SK-N-SH treated with all-trans-retinoic acid at 6 μM for 48 hours (cell line): ENCODE measurements at regions not wholly inside any gene's neighbourhood (a gene's known extent, or its start where the extent isn't known, plus 50 kb on each side); places are given as distances from the start of the nearest gene placed in this dataset.

Experiments used
- ATAC-seq: fragments of 200-7000 bp; cut with Tn5 transposase; 3 replicates; pipeline ENCODE4 v1.9.1; 2020; ENCODE audit warnings: mild to moderate bottlenecking, moderate library complexity
- BACH2 ChIP-seq: fragments of 250-450 bp; sonication (Bioruptor Pico); IDR thresholded peaks from 2 replicates; pipeline ENCODE4 v1.9.0; 2021; ENCODE audit warnings: mild to moderate bottlenecking, borderline replicate concordance
- CSDC2 ChIP-seq: fragments of 250-450 bp; sonication (Bioruptor Pico); IDR thresholded peaks from 2 replicates; pipeline ENCODE4 v1.5.0; 2020; ENCODE audit warnings: mild to moderate bottlenecking, moderate library complexity
- CSRNP3 ChIP-seq: fragments of 250-450 bp; sonication (Bioruptor Pico); IDR thresholded peaks from 2 replicates; pipeline ENCODE4 v1.5.1; 2021; ENCODE audit warnings: mild to moderate bottlenecking, moderate library complexity
- ESRRG ChIP-seq: fragments of 250-450 bp; sonication (Bioruptor Pico); IDR thresholded peaks from 2 replicates; pipeline ENCODE4 v1.6.1; 2021; ENCODE audit warnings: mild to moderate bottlenecking
- GLIS3 ChIP-seq: fragments of 250-450 bp; sonication (Bioruptor Pico); IDR thresholded peaks from 2 replicates; pipeline ENCODE4 v1.5.0; 2020; ENCODE audit warnings: mild to moderate bottlenecking, moderate library complexity
- OSR1 ChIP-seq: fragments of 250-450 bp; sonication (Bioruptor Pico); IDR thresholded peaks from 2 replicates; pipeline ENCODE4 v1.8.0; 2022; ENCODE audit warnings: moderate library complexity, mild to moderate bottlenecking, inconsistent platforms
- PPARA ChIP-seq: fragments of 250-450 bp; sonication (Bioruptor Pico); IDR thresholded peaks from 2 replicates; pipeline ENCODE4 v1.5.0; 2020; ENCODE audit warnings: mild to moderate bottlenecking, borderline replicate concordance
- SNAI2 ChIP-seq: fragments of 250-450 bp; sonication (Bioruptor Pico); IDR thresholded peaks from 2 replicates; pipeline ENCODE4 v1.5.0; 2020; ENCODE audit warnings: mild to moderate bottlenecking, moderate library complexity
- TCF4 ChIP-seq: fragments of 250-450 bp; sonication (Bioruptor Pico); IDR thresholded peaks from 2 replicates; pipeline ENCODE4 v1.8.0; 2021; ENCODE audit warnings: mild to moderate bottlenecking, moderate library complexity, borderline replicate concordance
- TOX ChIP-seq: fragments of 250-450 bp; sonication (Bioruptor Pico); IDR thresholded peaks from 2 replicates; pipeline ENCODE4 v1.8.0; 2021; ENCODE audit warnings: mild to moderate bottlenecking, moderate library complexity, borderline replicate concordance
- ZFP3 ChIP-seq: fragments of 250-450 bp; sonication (Bioruptor Pico); IDR thresholded peaks from 2 replicates; pipeline ENCODE4 v1.5.0; 2020; ENCODE audit warnings: mild to moderate bottlenecking, moderate library complexity
- ZFP30 ChIP-seq: fragments of 450-650 bp; formaldehyde crosslinking; IDR thresholded peaks from 2 replicates; pipeline ENCODE4 v1.5.0; 2022; ENCODE audit warnings: mild to moderate bottlenecking, moderate library complexity
- ZNF565 ChIP-seq: fragments of 450-650 bp; formaldehyde crosslinking; conservative IDR thresholded peaks from 2 replicates; pipeline ENCODE4 v1.5.0; 2020; ENCODE audit warnings: low read depth, mild to moderate bottlenecking, moderate library complexity
- ZNF70 ChIP-seq: fragments of 450-650 bp; formaldehyde crosslinking; IDR thresholded peaks from 2 replicates; pipeline ENCODE4 v1.5.0; 2020; ENCODE audit warnings: mild to moderate bottlenecking, moderate library complexity
- ZNF8 ChIP-seq: fragments of 450-650 bp; formaldehyde crosslinking; IDR thresholded peaks from 2 replicates; pipeline ENCODE4 v1.5.0; 2020; ENCODE audit warnings: mild to moderate bottlenecking, moderate library complexity
- TF ChIP-seq, protein P1 (sequence below): fragments of 250-450 bp; sonication (Bioruptor Pico); IDR thresholded peaks from 2 replicates; pipeline ENCODE4 v1.5.0; 2020; ENCODE audit warnings: mild to moderate bottlenecking, moderate library complexity
- TF ChIP-seq, protein P2 (sequence below): fragments of 250-450 bp; sonication (Bioruptor Pico); IDR thresholded peaks from 2 replicates; pipeline ENCODE4 v1.8.0; 2020; ENCODE audit warnings: mild to moderate bottlenecking, moderate library complexity, borderline replicate concordance
- TF ChIP-seq, protein P3 (sequence below): fragments of 250-450 bp; sonication (Bioruptor Pico); IDR thresholded peaks from 2 replicates; pipeline ENCODE4 v1.5.1; 2020; ENCODE audit warnings: low read depth, mild to moderate bottlenecking, moderate library complexity
- TF ChIP-seq, protein P4 (sequence below): fragments of 250-450 bp; sonication (Bioruptor Pico); IDR thresholded peaks from 2 replicates; pipeline ENCODE4 v1.8.0; 2021; ENCODE audit warnings: low read depth, mild to moderate bottlenecking, moderate library complexity, borderline replicate concordance

- TF ChIP-seq ZFP30 (CRISPR knock-in tag) (no peak), CSRNP3 (no peak), TCF4 (CRISPR knock-in tag) (no peak), BACH2 (CRISPR knock-in tag) (no peak), ZNF565 (CRISPR knock-in tag) (no peak), ZNF70 (no peak)
- TF ChIP-seq, protein P1, sequence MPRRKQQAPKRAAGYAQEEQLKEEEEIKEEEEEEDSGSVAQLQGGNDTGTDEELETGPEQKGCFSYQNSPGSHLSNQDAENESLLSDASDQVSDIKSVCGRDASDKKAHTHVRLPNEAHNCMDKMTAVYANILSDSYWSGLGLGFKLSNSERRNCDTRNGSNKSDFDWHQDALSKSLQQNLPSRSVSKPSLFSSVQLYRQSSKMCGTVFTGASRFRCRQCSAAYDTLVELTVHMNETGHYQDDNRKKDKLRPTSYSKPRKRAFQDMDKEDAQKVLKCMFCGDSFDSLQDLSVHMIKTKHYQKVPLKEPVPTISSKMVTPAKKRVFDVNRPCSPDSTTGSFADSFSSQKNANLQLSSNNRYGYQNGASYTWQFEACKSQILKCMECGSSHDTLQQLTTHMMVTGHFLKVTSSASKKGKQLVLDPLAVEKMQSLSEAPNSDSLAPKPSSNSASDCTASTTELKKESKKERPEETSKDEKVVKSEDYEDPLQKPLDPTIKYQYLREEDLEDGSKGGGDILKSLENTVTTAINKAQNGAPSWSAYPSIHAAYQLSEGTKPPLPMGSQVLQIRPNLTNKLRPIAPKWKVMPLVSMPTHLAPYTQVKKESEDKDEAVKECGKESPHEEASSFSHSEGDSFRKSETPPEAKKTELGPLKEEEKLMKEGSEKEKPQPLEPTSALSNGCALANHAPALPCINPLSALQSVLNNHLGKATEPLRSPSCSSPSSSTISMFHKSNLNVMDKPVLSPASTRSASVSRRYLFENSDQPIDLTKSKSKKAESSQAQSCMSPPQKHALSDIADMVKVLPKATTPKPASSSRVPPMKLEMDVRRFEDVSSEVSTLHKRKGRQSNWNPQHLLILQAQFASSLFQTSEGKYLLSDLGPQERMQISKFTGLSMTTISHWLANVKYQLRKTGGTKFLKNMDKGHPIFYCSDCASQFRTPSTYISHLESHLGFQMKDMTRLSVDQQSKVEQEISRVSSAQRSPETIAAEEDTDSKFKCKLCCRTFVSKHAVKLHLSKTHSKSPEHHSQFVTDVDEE: no peak
- TF ChIP-seq, protein P2, sequence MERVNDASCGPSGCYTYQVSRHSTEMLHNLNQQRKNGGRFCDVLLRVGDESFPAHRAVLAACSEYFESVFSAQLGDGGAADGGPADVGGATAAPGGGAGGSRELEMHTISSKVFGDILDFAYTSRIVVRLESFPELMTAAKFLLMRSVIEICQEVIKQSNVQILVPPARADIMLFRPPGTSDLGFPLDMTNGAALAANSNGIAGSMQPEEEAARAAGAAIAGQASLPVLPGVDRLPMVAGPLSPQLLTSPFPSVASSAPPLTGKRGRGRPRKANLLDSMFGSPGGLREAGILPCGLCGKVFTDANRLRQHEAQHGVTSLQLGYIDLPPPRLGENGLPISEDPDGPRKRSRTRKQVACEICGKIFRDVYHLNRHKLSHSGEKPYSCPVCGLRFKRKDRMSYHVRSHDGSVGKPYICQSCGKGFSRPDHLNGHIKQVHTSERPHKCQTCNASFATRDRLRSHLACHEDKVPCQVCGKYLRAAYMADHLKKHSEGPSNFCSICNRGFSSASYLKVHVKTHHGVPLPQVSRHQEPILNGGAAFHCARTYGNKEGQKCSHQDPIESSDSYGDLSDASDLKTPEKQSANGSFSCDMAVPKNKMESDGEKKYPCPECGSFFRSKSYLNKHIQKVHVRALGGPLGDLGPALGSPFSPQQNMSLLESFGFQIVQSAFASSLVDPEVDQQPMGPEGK (CRISPR knock-in tag): no peak
- TF ChIP-seq, protein P3, sequence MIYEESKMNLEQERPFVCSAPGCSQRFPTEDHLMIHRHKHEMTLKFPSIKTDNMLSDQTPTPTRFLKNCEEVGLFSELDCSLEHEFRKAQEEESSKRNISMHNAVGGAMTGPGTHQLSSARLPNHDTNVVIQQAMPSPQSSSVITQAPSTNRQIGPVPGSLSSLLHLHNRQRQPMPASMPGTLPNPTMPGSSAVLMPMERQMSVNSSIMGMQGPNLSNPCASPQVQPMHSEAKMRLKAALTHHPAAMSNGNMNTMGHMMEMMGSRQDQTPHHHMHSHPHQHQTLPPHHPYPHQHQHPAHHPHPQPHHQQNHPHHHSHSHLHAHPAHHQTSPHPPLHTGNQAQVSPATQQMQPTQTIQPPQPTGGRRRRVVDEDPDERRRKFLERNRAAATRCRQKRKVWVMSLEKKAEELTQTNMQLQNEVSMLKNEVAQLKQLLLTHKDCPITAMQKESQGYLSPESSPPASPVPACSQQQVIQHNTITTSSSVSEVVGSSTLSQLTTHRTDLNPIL (CRISPR knock-in tag): no peak
- ATAC-seq: no peak
Observed at GRCh38 chr21:19969156-19969555, 1029.1 kb upstream of the NCAM2 start.

DNA sequence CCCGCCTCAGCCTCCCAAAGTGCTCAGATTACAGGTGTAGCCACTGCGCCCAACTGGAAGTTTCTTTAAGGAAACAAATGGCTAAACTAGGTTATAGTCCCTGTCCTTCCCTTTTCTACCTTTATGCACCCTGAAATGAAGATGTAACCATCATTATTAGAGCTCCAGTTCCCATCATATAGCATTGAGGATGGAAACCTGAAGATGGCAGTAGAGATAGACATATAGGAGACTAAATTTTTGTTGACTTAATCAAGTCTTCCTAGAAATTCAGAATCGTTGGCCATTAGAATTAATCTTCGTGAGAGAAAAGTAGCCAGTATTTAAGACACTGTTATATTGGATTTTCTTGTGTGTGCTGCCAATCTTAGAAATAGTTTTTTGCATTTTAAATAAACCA, 1016.3 kb upstream of the NCAM2 start:
- no peak for ATAC-seq
- TF ChIP-seq PPARA (CRISPR knock-in tag): no peak
- no peak for TF ChIP-seq GLIS3 (CRISPR knock-in tag)
- TF ChIP-seq CSDC2 (CRISPR knock-in tag): no peak
- no peak for TF ChIP-seq ZNF8
- TF ChIP-seq, protein P3 (CRISPR knock-in tag): no peak
- TF ChIP-seq, protein P2 (CRISPR knock-in tag): no peak
- TF ChIP-seq ESRRG (CRISPR knock-in tag): no peak
- no peak for TF ChIP-seq ZNF565 (CRISPR knock-in tag)
- TF ChIP-seq CSRNP3: no peak
- no peak for TF ChIP-seq ZFP3 (CRISPR knock-in tag)
- no peak for TF ChIP-seq ZNF70
- TF ChIP-seq, protein P1: no peak
- no peak for TF ChIP-seq OSR1 (CRISPR knock-in tag)
- TF ChIP-seq ZFP30 (CRISPR knock-in tag): no peak
- TF ChIP-seq, protein P4, sequence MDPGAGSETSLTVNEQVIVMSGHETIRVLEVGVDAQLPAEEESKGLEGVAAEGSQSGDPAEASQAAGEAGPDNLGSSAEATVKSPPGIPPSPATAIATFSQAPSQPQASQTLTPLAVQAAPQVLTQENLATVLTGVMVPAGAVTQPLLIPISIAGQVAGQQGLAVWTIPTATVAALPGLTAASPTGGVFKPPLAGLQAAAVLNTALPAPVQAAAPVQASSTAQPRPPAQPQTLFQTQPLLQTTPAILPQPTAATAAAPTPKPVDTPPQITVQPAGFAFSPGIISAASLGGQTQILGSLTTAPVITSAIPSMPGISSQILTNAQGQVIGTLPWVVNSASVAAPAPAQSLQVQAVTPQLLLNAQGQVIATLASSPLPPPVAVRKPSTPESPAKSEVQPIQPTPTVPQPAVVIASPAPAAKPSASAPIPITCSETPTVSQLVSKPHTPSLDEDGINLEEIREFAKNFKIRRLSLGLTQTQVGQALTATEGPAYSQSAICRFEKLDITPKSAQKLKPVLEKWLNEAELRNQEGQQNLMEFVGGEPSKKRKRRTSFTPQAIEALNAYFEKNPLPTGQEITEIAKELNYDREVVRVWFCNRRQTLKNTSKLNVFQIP (CRISPR knock-in tag): no peak
- no peak for TF ChIP-seq BACH2 (CRISPR knock-in tag)
- TF ChIP-seq TOX (CRISPR knock-in tag): no peak
- no peak for TF ChIP-seq SNAI2 (CRISPR knock-in tag)
- TF ChIP-seq, all 23 proteins: peak for 0
